ENCODE measurements at regions not wholly inside any gene's neighbourhood (a gene's known extent, or its start where the extent isn't known, plus 50 kb on each side); places are given as distances from the start of the nearest gene placed in this dataset.

GRCh38 chr11:62073061-62073460 is 50.8 kb upstream of the INCENP start:
- TF ChIP-seq CTCF (IDR thresholded peaks at IDR 0.05), result no peak
- no peak for TF ChIP-seq EZH2 (IDR thresholded peaks at IDR 0.05; ENCODE audit: borderline replicate concordance, insufficient read depth, low read depth, low read length, poor library complexity, severe bottlenecking)

Measured in B cell (primary cell).